Middle frontal gyrus (tissue), 1 donor: ENCODE measurements at regions not wholly inside any gene's neighbourhood (a gene's known extent, or its start where the extent isn't known, plus 50 kb on each side); places are given as distances from the start of the nearest gene placed in this dataset.

Source experiments
- DNase-seq: peaks from one replicate; pipeline ENCODE4 v3.0.0-alpha.2; 2015; ENCODE audit warnings: low spot score; ENCODE audit errors: extremely low spot score

DNA sequence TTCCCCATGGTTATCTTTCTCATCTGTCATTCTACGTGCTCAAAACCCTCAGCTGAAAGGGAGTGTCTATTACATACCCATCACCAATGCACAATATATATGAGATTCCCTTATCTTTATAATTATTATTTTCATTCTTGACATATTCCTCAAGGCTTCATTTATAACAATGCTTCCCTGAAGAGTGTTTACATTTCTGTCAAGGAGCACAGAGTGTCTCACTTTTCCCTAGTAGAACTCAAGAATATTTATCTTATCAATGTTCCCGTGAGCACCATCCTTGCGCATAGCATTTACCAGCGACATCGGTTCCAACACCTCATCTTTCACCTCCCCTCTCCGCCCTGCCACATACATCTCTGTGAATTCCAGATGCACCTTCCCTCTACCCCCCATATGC lies 250.6 kb downstream of the PLA2G4A start:
- DNase-seq = no peak

- DNase-seq = no peak
Measured at GRCh38 chr1:187091666-187092065, 262.9 kb downstream of the PLA2G4A start.

- DNase-seq = no peak
Measured at GRCh38 chr1:187092104-187092503, 263.4 kb downstream of the PLA2G4A start.

- no peak for DNase-seq
Measured at GRCh38 chr1:187096689-187097088, 267.9 kb downstream of the PLA2G4A start.

DNA sequence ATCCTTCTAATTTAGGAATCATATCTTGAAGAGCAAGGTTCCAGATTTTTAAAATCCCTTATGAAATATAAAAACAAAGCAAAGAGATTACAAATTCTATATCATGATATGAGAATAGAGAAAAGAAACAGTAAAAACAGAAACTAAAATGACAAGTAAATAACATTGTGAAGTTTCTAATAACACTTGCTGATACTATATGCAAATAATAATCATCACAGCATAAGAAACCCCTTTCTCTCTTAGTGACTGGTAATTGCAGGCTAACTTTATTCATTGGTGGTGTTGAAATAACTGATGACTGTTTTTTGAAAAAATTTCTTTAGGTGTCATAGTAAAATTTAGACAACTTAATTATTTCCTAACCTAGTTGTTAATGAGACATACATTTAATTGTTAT lies 281.6 kb downstream of the PLA2G4A start:
- DNase-seq = no peak

DNA sequence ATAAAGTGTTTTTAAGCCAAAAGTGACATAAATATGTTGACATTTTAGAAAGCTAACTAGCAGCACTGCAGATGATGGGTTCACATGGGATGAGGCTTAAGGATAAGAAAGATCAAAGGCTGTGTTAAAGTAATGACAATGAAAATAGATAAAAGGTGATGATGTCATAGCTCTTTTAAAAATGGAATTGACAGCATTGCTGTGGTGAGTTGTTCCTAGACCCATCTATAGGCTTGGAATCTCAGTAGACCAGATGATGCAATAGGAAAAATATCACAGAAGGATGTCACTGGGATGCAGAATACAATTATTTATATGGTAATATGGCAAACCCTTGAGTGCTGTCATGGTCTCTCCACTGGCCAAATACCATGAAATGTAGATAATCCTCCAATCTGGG lies 286.0 kb downstream of the PLA2G4A start:
- no peak for DNase-seq

- no peak for DNase-seq
Measured at GRCh38 chr1:187121661-187122060, 292.9 kb downstream of the PLA2G4A start.

GRCh38 chr1:187122566-187122965 lies 293.8 kb downstream of the PLA2G4A start:
- no peak for DNase-seq

DNA sequence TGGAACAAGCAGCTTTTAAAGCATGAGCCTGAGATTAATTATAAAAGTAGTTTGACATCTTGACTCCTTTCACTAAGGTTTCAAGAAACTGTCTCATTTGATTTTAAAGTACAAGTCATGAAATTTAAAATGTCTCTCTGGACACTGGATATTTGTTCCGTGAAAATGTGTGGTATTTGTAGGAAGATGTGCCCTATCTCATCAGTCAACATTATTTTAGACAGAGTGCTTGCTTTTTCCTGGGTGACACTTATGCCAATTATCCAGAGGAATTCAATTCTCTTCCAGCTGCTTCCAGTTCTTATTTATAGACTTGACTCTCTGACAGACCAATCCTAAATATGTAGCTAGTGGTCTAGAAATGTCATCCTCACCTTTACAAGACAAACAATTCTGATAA lies 300.4 kb downstream of the PLA2G4A start:
- no peak for DNase-seq

GRCh38 chr1:187143783-187144182 lies 315.0 kb downstream of the PLA2G4A start:
- no peak for DNase-seq

DNA sequence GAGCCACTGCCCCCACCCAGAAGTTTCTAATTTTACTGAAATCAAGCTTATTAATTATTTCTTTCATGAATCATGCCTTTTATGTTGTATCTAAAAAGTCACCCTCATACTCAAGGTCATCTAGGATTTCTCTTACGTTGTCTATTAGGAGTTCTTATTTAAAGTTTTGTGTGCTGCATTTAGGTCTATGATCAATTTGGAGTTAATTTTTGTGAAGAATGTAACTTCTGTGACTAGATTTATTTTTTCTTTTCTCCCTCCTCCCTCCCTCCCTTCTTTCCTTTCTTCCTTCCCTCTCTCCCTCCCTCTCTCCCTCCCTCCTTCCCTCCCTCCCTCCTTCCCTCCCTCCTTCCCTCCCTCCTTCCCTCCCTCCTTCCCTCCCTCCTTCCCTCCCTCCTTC lies 317.6 kb downstream of the PLA2G4A start:
- DNase-seq = no peak

DNA sequence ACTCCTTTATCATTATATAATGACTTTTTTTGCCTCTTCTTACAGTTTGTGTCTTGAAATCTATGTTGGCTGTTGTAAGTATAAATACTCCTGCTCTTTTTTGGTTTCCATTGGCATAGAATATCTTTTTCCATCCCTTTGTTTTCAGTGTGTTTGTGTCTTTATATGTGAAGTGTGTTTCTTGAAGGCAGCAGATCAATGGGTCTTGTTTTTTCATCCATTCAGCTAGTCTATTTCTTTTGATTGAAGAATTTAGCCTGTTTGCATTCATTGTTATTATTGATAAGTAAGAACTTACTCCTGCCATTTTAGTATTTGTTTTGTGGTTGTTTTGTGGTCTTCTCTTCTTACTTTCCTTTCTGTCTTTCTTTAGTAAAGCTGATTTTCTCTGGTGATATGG lies 322.8 kb downstream of the PLA2G4A start:
- no peak for DNase-seq

GRCh38 chr1:187153047-187153446 lies 324.3 kb downstream of the PLA2G4A start:
- no peak for DNase-seq

- DNase-seq = no peak
Measured at GRCh38 chr1:187157115-187157514, 328.4 kb downstream of the PLA2G4A start.

GRCh38 chr1:187157552-187157951 lies 328.8 kb downstream of the PLA2G4A start:
- no peak for DNase-seq

DNA sequence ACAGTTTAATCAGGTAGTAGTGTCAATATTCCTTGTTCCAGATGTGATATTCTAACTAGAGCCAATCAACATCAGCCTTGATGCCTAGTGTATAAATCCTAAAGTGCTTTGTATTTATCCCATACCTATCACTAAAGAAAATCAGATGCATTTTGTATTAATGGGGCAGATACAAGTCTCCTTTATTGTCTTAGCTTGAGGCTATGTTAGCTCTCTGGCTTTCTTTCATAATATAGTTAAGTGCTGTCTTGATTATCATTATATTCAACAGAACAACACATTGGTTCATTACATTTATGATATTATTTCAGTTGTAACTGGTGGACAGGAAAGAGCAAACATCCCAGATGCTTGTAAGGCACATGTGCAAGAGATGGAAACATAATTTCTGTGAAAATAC lies 338.8 kb downstream of the PLA2G4A start:
- no peak for DNase-seq

GRCh38 chr1:187168297-187168696 lies 339.5 kb downstream of the PLA2G4A start:
- DNase-seq = no peak

DNA sequence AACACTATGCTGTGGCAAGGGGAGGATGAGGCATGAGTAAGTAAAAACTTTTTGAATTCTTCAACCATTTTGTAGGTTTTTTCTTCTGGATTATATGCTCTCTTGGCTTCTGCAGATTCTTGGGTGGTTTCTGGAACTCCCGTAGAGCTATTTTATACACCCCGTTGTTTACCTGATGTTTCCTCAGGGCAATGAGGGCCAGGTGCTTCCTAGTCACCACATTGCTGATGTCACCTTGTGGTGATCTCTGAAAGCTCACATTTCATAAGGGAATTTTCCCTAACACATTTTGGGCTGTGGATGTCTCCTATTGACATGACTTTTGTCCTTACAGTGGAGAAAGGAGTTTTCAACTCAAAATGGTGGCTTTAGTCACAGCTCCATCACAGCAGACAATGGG lies 356.6 kb downstream of the PLA2G4A start:
- no peak for DNase-seq

- DNase-seq = no peak
Measured at GRCh38 chr1:187197685-187198084, 368.9 kb downstream of the PLA2G4A start.

DNA sequence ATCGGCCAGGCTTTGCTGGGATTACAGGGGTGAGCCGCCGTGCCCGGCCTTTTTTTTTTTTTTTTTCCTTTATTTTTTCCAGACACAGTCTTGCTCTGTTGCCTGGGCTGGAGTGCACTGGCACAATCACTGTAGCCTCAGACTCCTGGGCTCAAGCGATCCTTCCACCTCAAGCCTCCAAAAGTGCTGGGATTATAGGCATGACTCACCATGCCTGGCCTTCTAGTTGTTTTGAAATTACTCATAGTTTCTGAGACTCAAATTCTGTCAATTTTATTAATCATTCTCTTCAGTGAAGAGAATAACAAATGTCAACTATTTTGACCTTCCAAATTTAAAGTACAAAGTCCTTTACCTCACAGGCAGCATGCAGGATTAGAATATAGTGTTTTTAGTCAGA lies 374.5 kb downstream of the PLA2G4A start:
- DNase-seq = no peak

- DNase-seq = no peak
Measured at GRCh38 chr1:187212377-187212776, 383.6 kb downstream of the PLA2G4A start.

DNA sequence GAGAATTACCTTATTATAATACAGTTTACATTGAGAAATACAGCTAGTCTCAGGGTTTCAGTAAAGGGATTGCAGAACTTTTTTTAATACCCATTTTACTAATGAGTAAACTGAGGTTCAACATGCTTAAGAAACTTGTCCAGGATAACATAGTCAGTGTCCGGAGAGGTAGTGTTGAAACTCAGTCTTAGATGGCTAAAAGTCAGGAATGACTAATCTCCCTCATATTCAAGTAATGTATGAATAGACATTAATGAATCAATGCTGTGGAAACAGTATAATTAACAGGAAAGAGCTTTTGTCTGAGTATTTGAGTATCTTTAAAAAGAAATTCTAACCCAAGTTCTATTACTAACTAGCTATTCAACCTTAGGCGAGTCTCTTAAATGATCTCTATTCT lies 397.6 kb downstream of the PLA2G4A start:
- no peak for DNase-seq

DNA sequence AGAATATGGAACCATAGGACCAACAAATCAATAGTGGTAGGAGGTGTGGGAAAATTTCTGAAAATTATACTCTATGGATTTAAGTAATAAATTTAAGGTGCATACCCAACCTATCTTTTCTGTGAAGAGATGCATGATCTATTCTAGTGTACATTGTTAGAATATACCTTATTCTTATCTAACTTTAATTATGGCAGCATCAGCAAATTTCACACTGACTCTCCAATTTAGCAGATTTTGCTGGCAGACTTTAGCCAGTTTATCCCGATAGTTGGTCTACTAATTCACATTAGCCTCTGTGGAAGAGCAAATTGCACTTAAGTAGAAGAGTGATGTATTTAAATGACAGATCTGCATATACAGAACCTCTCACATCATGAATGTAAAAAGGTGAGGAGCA lies 400.0 kb downstream of the PLA2G4A start:
- no peak for DNase-seq

DNA sequence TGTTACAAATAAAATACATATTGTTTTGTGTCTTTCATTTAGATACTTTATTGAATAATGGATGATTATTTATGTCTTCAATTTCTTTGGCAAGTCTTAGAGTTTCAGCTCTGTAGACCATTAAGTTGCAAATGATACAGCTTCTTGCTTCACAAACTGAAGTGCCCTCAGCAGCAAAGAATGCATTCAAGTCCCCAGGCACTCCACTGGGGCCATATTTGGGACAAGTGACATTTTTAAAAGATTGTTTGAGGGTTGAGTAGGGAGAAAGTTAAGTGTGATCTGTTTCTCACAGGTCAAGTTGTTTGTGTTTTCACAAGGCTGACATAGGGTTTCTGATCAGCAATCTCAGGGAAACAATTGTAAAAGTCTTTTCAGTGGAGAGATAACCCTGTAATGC lies 400.7 kb downstream of the PLA2G4A start:
- no peak for DNase-seq
